Aorta (tissue), 5 donors: ENCODE measurements at regions not wholly inside any gene's neighbourhood (a gene's known extent, or its start where the extent isn't known, plus 50 kb on each side); places are given as distances from the start of the nearest gene placed in this dataset.

Source experiments
- ATAC-seq: fragments of 200-7000 bp; cut with Tn5 transposase; one replicate; pipeline ENCODE4 v1.9.1; 2022; ENCODE audit warnings: moderate library complexity; ENCODE audit not compliant: low FRiP score
- DNase-seq, 2 donors: peaks; one replicate each; pipeline ENCODE4 v3.0.0-alpha.2; 2020
- H3K27ac ChIP-seq, 2 donors: one replicate each; pipeline ENCODE4 v1.5.1; 2013; ENCODE audit warnings: low read length in 2 of 2, mild to moderate bottlenecking in 2 of 2, moderate library complexity in 2 of 2, control low read depth in 1 of 2, inconsistent platforms in 1 of 2, low read depth in 1 of 2
- H3K27me3 ChIP-seq, 2 donors: one replicate each; pipeline ENCODE4 v1.6.1; 2013; ENCODE audit warnings: control low read depth in 1 of 2, low read length in 1 of 2, mild to moderate bottlenecking in 1 of 2, moderate library complexity in 1 of 2; ENCODE audit not compliant: insufficient read depth in 2 of 2, control insufficient read depth in 1 of 2
- H3K36me3 ChIP-seq, 2 donors: one replicate each; pipeline ENCODE4 v1.6.1; 2013; ENCODE audit warnings: control low read depth in 1 of 2, low read length in 1 of 2, mild to moderate bottlenecking in 1 of 2; ENCODE audit not compliant: insufficient read depth in 2 of 2, control insufficient read depth in 1 of 2
- H3K4me1 ChIP-seq, 2 donors: one replicate each; pipeline ENCODE4 v1.6.1; 2013; ENCODE audit warnings: low read length in 2 of 2, control low read depth in 1 of 2, mild to moderate bottlenecking in 1 of 2, moderate library complexity in 1 of 2; ENCODE audit not compliant: insufficient read depth in 2 of 2, control insufficient read depth in 1 of 2
- H3K4me3 ChIP-seq, 2 donors: one replicate each; pipeline ENCODE4 v1.5.1; 2013; ENCODE audit warnings: low read length in 2 of 2, control low read depth in 1 of 2, mild to moderate bottlenecking in 1 of 2
- H3K9me3 ChIP-seq: one replicate; pipeline ENCODE4 v1.6.1; 2013; ENCODE audit warnings: mild to moderate bottlenecking, low read length; ENCODE audit not compliant: control insufficient read depth
- WGBS, 2 donors: extraction: QIAGEN DNeasy Blood & Tissue Kit; methylation state at CpG; one replicate each; pipeline ENCODE4 v1.1.7; 2013; 5-methylcytosine and 5-hydroxymethylcytosine counted together
- intact Hi-C, 2 donors: fragments of 100-400 bp; cut with DNase I; formaldehyde crosslinking; loops; one replicate each; pipeline versions ENCODE4 v1.14.2 to v1.15.0; 2022
- donor health status: healthy with polysubstance abuse.
- donor health status: Bipolar disorder and iron deficiency.
- donor health status: DM: no; HTN: no; CAD: no.
- donor health status: DM: no; HTN: no; CAD: no.
- donor health status: DM: yes; HTN: yes; CAD: no.

GRCh38 chr14:29126361-29126760 lies 359.8 kb downstream of the FOXG1 start:
- no peaks in the 10 kb centered on the region for H3K9me3 ChIP-seq
- H3K4me3 ChIP-seq = no peak overlapping the region
- DNase-seq = no peak
- WGBS, 2 donors = 79% methylated on average over 4 of the region's 4 CpGs
- no peak overlapping the region for H3K27ac ChIP-seq
- intact Hi-C loops = no loop called here
- H3K4me1 ChIP-seq = no peaks in the 10 kb centered on the region
- no peak for ATAC-seq
- H3K36me3 ChIP-seq = no peaks in the 10 kb centered on the region
- H3K27me3 ChIP-seq = no peaks in the 10 kb centered on the region

GRCh38 chr14:29126865-29127264 lies 360.3 kb downstream of the FOXG1 start:
- Histone ChIP-seq H3K27me3 (no peaks in the 10 kb centered on the region), H3K27ac (no peak overlapping the region), H3K4me1 (no peaks in the 10 kb centered on the region), H3K9me3 (no peaks in the 10 kb centered on the region), H3K36me3 (no peaks in the 10 kb centered on the region), H3K4me3 (no peak overlapping the region)
- DNase-seq (no peak), ATAC-seq (no peak)
- intact Hi-C loops = no loop called here
- WGBS, 2 donors = 60 to 76% methylated on average over 2 of the region's 2 CpGs

GRCh38 chr14:29140016-29140415 lies 373.4 kb downstream of the FOXG1 start:
- no peaks in the 10 kb centered on the region for H3K27me3 ChIP-seq
- no peak overlapping the region for H3K4me3 ChIP-seq
- no peaks in the 10 kb centered on the region for H3K9me3 ChIP-seq
- ATAC-seq = no peak
- no peak for DNase-seq
- no peaks in the 10 kb centered on the region for H3K36me3 ChIP-seq
- WGBS, 2 donors = 28 to 31% methylated on average over 3 of the region's 3 CpGs
- intact Hi-C loops = no loop called here
- H3K4me1 ChIP-seq = no peaks in the 10 kb centered on the region
- no peak overlapping the region for H3K27ac ChIP-seq

- Histone ChIP-seq H3K27ac (no peak overlapping the region), H3K4me3 (no peak overlapping the region), H3K36me3 (no peaks in the 10 kb centered on the region), H3K27me3 (no peaks in the 10 kb centered on the region), H3K9me3 (no peaks in the 10 kb centered on the region), H3K4me1 (no peaks in the 10 kb centered on the region)
- ATAC-seq (no peak), DNase-seq (no peak)
- WGBS, 2 donors = 55 to 64% methylated on average over 2 of the region's 2 CpGs
- intact Hi-C loops = no loop called here
These were observed 378.0 kb downstream of the FOXG1 start for GRCh38 chr14:29144621-29145020.

- intact Hi-C loops = no loop called here
- no peak for DNase-seq
- Histone ChIP-seq H3K4me1 (no peaks in the 10 kb centered on the region), H3K4me3 (no peak overlapping the region), H3K27ac (no peak overlapping the region), H3K27me3 (no peaks in the 10 kb centered on the region), H3K9me3 (peaks cover 2% of the 10 kb centered on the region), H3K36me3 (no peaks in the 10 kb centered on the region)
- ATAC-seq = no peak
- 57 to 63% methylated on average over 2 of the region's 2 CpGs for WGBS, 2 donors
These were observed 381.6 kb downstream of the FOXG1 start for GRCh38 chr14:29148221-29148620.

- no peak for ATAC-seq
These were observed 383.2 kb downstream of the FOXG1 start for GRCh38 chr14:29149798-29150197.

GRCh38 chr14:29150659-29151058 lies 384.1 kb downstream of the FOXG1 start:
- no peaks in the 10 kb centered on the region for H3K36me3 ChIP-seq
- H3K9me3 ChIP-seq = peaks cover 2% of the 10 kb centered on the region
- WGBS, 2 donors = 86 to 91% methylated on average over 10 of the region's 10 CpGs
- no peak overlapping the region for H3K4me3 ChIP-seq
- DNase-seq = no peak
- intact Hi-C loops = no loop called here
- H3K4me1 ChIP-seq = no peaks in the 10 kb centered on the region
- no peak overlapping the region for H3K27ac ChIP-seq
- ATAC-seq = no peak
- no peaks in the 10 kb centered on the region for H3K27me3 ChIP-seq

More at GRCh38 chr14:29149798-29150197, 383.2 kb downstream of the FOXG1 start:
- no peak for DNase-seq
- Histone ChIP-seq H3K27me3 (no peaks in the 10 kb centered on the region), H3K36me3 (no peaks in the 10 kb centered on the region), H3K9me3 (peaks cover 2% of the 10 kb centered on the region), H3K4me1 (no peaks in the 10 kb centered on the region), H3K4me3 (no peak overlapping the region), H3K27ac (no peak overlapping the region)
- intact Hi-C loops = no loop called here

GRCh38 chr14:29156096-29156495 lies 389.5 kb downstream of the FOXG1 start:
- DNase-seq (no peak), ATAC-seq (no peak)
- Histone ChIP-seq H3K27ac (no peak overlapping the region), H3K27me3 (no peaks in the 10 kb centered on the region), H3K36me3 (no peaks in the 10 kb centered on the region), H3K9me3 (peaks cover 2% of the 10 kb centered on the region), H3K4me1 (no peaks in the 10 kb centered on the region), H3K4me3 (no peak overlapping the region)
- intact Hi-C loops = no loop called here

- no peak for ATAC-seq
- 34 to 38% methylated on average over 4 of the region's 4 CpGs for WGBS, 2 donors
- intact Hi-C loops = no loop called here
- Histone ChIP-seq H3K4me1 (no peaks in the 10 kb centered on the region), H3K4me3 (no peak overlapping the region), H3K27me3 (no peaks in the 10 kb centered on the region), H3K27ac (no peak overlapping the region), H3K9me3 (no peaks in the 10 kb centered on the region), H3K36me3 (no peaks in the 10 kb centered on the region)
- DNase-seq = no peak
These were observed 395.0 kb downstream of the FOXG1 start for GRCh38 chr14:29161593-29161992.
